Activated CD8-positive, alpha-beta memory T cell treated with anti-CD3 and anti-CD28 coated beads for 1 hour (primary cell): ENCODE measurements at regions not wholly inside any gene's neighbourhood (a gene's known extent, or its start where the extent isn't known, plus 50 kb on each side); places are given as distances from the start of the nearest gene placed in this dataset.
"Not testable (repeated sequence)": the region's sequence is repeated elsewhere in the genome, so short reads cannot be mapped to it uniquely, and the experiment has no call there.

Source experiments
- DNase-seq, 2 donors: peaks; one replicate each; pipeline ENCODE4 v3.0.0-alpha.2; 2020; ENCODE audit warnings: low read depth in 1 of 2; ENCODE audit errors: extremely low read depth in 1 of 2

DNA sequence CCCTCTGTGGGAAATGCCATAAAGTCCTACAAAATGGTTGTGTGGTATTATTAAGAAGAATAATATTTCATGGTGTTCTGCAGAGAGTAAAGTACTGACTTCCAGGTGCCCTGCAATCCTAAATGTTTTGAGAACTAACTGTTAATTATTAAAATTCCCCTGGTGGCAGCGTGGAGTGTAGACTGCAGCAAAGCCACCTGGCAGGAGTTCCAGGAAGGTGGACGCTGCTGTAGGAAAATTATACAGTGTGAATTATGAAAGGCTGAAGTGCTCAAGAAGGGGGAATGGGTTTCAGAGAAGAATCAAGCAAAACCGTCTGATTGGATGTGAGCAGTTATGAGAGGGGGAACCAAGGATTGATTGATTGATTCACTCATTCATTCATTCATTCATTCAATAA is 572.4 kb upstream of the PPP2R3A start:
- DNase-seq = no peak

- no peak for DNase-seq
Measured at GRCh38 chr3:135393898-135394525, 571.5 kb upstream of the PPP2R3A start.

- DNase-seq = no peak
Measured at GRCh38 chr3:135412475-135412874, 553.1 kb upstream of the PPP2R3A start.

DNA sequence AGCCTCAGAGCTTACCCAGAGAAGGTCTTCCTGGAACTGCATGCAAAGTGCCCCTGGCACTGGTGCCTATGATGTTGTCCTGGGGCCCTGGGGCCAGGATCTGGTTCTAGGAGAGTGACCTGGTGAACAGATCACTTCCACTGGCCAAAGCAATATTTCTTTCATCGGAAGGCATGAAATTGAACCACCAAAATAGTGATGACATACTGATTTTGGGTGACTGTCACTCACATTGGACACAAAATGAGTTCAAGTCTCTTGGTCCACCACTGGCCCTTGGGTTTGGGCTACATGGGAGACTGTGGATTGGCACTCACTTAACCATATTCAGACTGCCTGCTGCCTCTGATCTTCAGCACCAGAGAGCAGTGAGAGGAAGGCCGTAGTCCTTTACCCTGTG is 549.3 kb upstream of the PPP2R3A start:
- DNase-seq = no peak

GRCh38 chr3:135419155-135419554 is 546.4 kb upstream of the PPP2R3A start:
- no peak for DNase-seq

- DNase-seq = no peak
Measured at GRCh38 chr3:135426508-135426907, 539.0 kb upstream of the PPP2R3A start.

DNA sequence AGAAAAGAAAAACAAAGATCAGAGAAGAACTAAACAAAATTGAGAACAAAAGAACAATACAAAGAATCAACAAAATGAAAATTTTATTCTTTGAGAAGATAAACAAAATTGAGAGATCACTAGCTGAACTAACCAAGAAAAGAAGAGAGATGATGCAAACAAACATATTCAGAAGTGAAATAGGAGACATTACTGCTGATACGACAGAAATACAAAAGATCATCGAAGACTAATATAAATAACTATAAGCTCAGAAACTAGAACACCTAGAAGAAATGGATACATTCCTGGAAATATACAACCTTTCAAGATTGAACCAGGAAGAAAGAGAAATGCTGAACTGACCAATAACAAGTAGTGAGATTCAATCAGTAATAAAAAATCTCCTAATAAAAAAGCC is 533.1 kb upstream of the PPP2R3A start:
- no peak for DNase-seq

DNA sequence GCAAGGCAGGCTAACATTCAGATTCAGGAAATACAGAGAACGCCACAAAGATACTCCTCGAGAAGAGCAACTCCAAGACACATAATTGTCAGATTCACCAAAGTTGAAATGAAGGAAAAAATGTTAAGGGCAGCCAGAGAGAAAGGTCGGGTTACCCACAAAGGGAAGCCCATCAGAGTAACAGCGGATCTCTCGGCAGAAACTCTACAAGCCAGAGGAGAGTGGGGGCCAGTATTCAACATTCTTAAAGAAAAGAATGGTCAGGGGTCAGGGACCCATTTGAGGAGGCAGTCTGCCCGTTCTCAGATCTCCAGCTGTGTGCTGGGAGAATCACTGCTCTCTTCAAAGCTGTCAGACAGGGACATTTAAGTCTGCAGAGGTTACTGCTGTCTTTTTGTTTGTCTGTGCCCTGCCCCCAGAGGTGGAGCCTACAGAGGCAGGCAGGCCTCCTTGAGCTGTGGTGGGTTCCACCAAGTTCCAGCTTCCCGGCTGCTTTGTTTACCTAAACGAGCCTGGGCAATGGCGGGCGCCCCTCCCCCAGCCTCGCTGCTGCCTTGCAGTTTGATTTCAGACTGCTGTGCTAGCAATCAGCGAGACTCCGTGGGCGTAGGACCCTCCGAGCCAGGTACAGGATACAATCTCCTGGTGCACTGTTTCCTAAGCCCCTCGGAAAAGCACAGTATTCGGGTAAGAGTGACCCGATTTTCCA is 526.5 kb upstream of the PPP2R3A start:
- DNase-seq = not testable (repeated sequence)

- DNase-seq = not testable (repeated sequence)
Measured at GRCh38 chr3:135439632-135440031, 525.9 kb upstream of the PPP2R3A start.

DNA sequence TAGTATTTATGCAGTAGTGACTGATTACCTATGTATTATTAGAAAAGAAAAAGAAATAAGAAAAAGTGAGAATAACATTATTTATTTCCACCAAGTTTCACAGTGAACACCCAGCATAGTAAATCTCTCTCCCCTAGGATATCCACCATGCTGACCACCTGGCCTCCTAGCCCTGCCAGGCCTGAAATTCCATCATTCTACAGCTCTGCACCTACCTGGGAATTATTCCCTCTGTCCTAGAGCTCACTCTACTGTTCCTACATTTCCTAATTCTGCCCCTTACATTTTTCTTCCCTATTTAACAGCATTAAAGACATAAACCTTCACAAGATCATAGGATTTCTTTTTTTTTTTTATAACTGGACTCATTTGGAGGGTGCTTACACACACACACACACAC is 525.3 kb upstream of the PPP2R3A start:
- no peak for DNase-seq

DNA sequence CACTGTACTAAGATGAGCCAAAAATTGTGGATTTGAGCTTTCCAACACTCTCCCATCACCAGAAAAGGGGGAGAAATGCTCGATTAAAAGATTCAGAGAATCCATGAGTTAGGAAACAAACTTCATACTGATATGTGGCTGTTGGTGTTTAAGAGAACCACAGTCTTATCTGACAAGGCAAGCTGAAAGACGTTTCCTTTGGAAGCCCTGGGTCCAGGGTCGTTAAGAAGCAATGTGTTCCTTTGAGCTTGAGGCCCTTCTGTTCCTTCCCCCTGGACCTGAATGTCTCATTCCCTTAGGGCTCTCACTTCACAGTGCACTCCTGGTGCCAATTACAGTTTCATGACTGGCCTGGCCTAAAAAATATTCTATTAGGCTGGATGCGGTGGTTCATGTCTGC is 524.8 kb upstream of the PPP2R3A start:
- DNase-seq = no peak

DNA sequence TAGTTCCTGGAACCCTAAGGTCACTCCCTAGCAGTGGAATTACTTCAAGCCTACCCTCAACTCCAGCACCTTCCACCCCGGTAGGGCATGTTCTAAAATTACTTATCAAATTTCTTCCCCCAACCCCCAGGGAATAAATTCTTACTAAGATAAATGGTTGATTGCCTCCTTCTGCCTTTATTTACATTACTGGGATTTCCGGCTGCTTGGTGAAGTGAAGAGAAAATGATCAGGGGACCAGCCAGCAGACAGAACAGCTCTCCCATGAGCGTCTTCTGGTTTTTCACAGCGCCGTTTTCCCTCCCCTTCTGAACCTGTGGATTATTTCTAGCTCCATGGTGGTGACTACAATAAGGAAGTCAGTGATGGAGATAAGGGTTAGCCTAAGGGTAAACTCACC is 521.5 kb upstream of the PPP2R3A start:
- no peak for DNase-seq

GRCh38 chr3:135447483-135447882 is 518.0 kb upstream of the PPP2R3A start:
- DNase-seq = no peak

DNA sequence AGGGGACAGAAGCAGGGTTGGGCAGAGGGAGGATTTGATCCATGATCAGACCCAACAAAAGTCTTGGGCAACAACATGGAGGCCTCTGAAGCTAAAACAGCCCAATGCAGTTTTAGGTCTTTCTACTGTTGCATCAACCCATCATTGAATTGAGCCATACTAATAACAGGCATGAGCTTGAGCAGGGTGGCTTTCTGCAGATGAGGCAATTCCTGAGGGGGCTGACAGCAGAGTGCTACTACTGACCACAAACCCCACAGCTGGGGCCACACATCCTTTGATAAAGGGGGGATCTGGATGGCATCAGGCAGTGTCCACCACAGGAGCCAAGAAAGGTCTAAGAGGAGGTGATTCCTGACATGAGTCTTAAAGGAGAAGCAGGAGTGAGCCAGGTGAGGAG is 517.0 kb upstream of the PPP2R3A start:
- DNase-seq = no peak

GRCh38 chr3:135449046-135449445 is 516.5 kb upstream of the PPP2R3A start:
- no peak for DNase-seq

DNA sequence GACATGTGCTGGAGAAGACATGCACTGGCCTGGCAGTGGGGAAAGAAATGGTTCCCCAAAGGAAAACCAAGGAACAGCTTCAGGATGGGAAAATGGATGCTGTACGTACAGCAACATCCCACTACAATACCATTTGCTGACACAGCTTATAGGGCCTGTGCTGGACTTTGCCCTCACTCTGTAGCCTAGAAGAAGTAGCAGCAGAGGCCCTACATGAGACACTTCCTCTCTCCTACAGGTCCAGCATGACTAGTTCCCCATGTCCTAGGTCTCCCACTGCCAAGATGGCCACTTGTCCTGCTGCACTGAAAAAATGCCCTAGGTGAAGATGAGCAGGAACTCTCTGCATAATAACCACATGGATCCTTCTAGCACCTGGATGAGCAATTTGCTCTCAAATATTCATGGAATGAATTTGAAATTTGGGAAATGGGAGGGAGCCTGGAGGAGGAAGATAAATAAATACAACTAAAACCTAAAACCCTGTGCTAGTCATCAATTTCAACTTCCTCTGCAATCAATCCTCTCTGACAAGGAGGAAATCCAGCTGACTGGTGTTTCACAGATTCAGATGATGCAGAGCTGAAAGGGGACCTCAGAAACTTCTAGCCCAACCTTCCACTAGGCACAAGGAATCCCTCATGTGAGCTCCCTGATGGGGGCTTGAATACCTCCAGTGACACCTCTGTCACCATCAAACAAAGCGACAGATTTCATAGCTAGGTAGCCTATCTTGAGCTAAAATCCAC is 514.3 kb upstream of the PPP2R3A start:
- no peak for DNase-seq

- no peak for DNase-seq
Measured at GRCh38 chr3:135452881-135453280, 512.6 kb upstream of the PPP2R3A start.

- no peak for DNase-seq
Measured at GRCh38 chr3:135453326-135453725, 512.2 kb upstream of the PPP2R3A start.

DNA sequence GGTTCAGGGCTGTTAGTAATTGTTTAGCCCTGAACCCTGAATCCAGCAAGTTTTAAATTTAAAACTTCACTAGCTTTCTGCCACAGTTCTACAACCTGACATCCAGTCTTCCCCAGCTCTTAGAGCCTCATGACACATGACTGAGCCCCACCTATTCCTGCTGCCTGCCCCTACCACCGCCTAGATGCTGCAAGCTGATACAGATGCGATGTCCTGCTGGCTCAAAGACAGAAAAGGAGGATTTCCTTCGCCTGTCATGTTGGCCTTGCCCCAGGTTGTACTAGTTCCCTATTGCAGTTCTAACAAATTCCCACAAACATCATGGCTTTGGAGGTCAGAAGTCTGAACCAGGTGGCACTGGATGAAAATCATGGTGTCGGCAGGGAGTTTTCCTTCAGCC is 510.6 kb upstream of the PPP2R3A start:
- DNase-seq = no peak

GRCh38 chr3:135456108-135456790 is 509.3 kb upstream of the PPP2R3A start:
- no peak for DNase-seq

- DNase-seq = no peak
Measured at GRCh38 chr3:135458541-135459322, 506.8 kb upstream of the PPP2R3A start.
